MCF 10A (cell line): ENCODE measurements at regions not wholly inside any gene's neighbourhood (a gene's known extent, or its start where the extent isn't known, plus 50 kb on each side); places are given as distances from the start of the nearest gene placed in this dataset.

Experiments
- BruUV-seq: library from RNA; stranded (reverse); fragments of 400-500 nt; replicated peaks from 2 replicates; lab custom pipeline; 2021; lab: Mats Ljungman, UMichigan
- CTCF ChIA-PET: fragments of 300-600 bp; sonication (Branson Sonifier 250); formaldehyde crosslinking; extraction: SDS; loops from one replicate; lab custom pipeline; 2021; ENCODE audit warnings: antibody characterized with exemption, inconsistent platforms; lab: Yijun Ruan, JAX
- POLR2A ChIA-PET: fragments of 300-600, 350-650 bp; sonication (Branson Sonifier 250); formaldehyde crosslinking; extraction: SDS; loops from one replicate; lab custom pipeline; 2020; ENCODE audit warnings: antibody characterized with exemption, inconsistent platforms; lab: Yijun Ruan, JAX
- DNase-seq: peaks from one replicate; pipeline ENCODE4 v3.0.0-alpha.2; 2018; ENCODE audit not compliant: unreplicated experiment
- H3K27ac Mint-ChIP-seq: one replicate; pipeline ENCODE4 v1.8.0; 2022; ENCODE audit warnings: mild to moderate bottlenecking, low read depth, mixed read lengths; ENCODE audit not compliant: unreplicated experiment
- H3K27me3 Mint-ChIP-seq: one replicate; pipeline ENCODE4 v1.8.0; 2022; ENCODE audit warnings: mixed read lengths; ENCODE audit not compliant: insufficient read depth, unreplicated experiment
- H3K36me3 Mint-ChIP-seq: one replicate; pipeline ENCODE4 v1.8.0; 2022; ENCODE audit warnings: mild to moderate bottlenecking, moderate library complexity, mixed read lengths; ENCODE audit not compliant: insufficient read depth, unreplicated experiment
- H3K4me1 Mint-ChIP-seq: one replicate; pipeline ENCODE4 v1.8.0; 2022; ENCODE audit warnings: mixed read lengths; ENCODE audit not compliant: insufficient read depth, unreplicated experiment
- H3K4me3 Mint-ChIP-seq: one replicate; pipeline ENCODE4 v1.8.0; 2022; ENCODE audit warnings: mild to moderate bottlenecking, moderate library complexity, mixed read lengths; ENCODE audit not compliant: unreplicated experiment
- H3K9me3 Mint-ChIP-seq: one replicate; pipeline ENCODE4 v1.8.0; 2022; ENCODE audit warnings: mixed read lengths; ENCODE audit not compliant: unreplicated experiment
- intact Hi-C: fragments of 100-400 bp; cut with micrococcal nuclease; formaldehyde crosslinking; loops from 2 replicates; pipeline ENCODE4 v1.14.1; 2022
- TF ChIP-seq, protein P1 (sequence below): fragments of 200-600 bp; IDR thresholded peaks from one replicate; pipeline ENCODE4 v1.8.0; 2022; ENCODE audit warnings: antibody characterized with exemption, mild to moderate bottlenecking; ENCODE audit not compliant: unreplicated experiment

DNA sequence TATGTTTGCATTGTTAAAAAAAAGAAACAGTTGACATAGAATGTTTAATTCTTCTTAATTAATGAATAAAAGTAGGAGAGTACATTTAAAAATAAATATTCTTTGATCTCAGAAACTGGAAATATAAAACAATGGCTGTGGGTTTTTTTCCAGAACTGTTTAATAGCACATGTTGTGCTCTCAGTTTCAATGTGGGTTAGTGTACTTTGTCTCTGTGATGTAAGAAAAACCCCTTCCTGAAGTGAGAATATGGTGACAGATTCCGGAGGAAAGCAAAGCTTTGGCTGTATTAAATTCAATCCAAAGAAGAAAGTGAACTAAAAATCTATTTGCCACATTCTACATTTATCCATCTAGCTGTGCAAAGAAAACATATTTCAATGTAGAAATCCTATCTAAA, 261.9 kb upstream of the ADGRL3 start:
- no peaks in the 10 kb centered on the region for H3K27me3 Mint-ChIP-seq
- CTCF ChIA-PET, result interaction anchor here (0.6 to 0.7 kb wide), 2 partner anchors 54 to 1739 kb away, joined by 3 read pairs; no protein-coding TSS in a partner anchor
- DNase-seq, result no peak
- no peak overlapping the region for H3K4me3 Mint-ChIP-seq
- H3K27ac Mint-ChIP-seq, result no peak overlapping the region
- no peaks in the 10 kb centered on the region for H3K9me3 Mint-ChIP-seq
- H3K4me1 Mint-ChIP-seq, result no peaks in the 10 kb centered on the region
- POLR2A ChIA-PET, result no interaction called here
- TF ChIP-seq, protein P1, sequence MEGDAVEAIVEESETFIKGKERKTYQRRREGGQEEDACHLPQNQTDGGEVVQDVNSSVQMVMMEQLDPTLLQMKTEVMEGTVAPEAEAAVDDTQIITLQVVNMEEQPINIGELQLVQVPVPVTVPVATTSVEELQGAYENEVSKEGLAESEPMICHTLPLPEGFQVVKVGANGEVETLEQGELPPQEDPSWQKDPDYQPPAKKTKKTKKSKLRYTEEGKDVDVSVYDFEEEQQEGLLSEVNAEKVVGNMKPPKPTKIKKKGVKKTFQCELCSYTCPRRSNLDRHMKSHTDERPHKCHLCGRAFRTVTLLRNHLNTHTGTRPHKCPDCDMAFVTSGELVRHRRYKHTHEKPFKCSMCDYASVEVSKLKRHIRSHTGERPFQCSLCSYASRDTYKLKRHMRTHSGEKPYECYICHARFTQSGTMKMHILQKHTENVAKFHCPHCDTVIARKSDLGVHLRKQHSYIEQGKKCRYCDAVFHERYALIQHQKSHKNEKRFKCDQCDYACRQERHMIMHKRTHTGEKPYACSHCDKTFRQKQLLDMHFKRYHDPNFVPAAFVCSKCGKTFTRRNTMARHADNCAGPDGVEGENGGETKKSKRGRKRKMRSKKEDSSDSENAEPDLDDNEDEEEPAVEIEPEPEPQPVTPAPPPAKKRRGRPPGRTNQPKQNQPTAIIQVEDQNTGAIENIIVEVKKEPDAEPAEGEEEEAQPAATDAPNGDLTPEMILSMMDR, result no peak
- no peaks in the 10 kb centered on the region for H3K36me3 Mint-ChIP-seq
- intact Hi-C loops, result no loop called here
- no TSS peak for BruUV-seq

- Mint-ChIP-seq H3K4me3 (no peak overlapping the region), H3K4me1 (no peaks in the 10 kb centered on the region), H3K27ac (no peak overlapping the region), H3K9me3 (no peaks in the 10 kb centered on the region), H3K36me3 (no peaks in the 10 kb centered on the region), H3K27me3 (no peaks in the 10 kb centered on the region)
- BruUV-seq, result no TSS peak
- CTCF ChIA-PET, result interaction anchor here (0.6 to 0.7 kb wide), 3 partner anchors 14 to 1739 kb away, joined by 3 read pairs; no protein-coding TSS in a partner anchor
- intact Hi-C loops, result no loop called here
- no peak for DNase-seq
- TF ChIP-seq, protein P1, result no peak
- POLR2A ChIA-PET, result no interaction called here
Measured at GRCh38 chr4:60938621-60939020, 261.5 kb upstream of the ADGRL3 start.

GRCh38 chr4:60944060-60944459, 256.1 kb upstream of the ADGRL3 start:
- TF ChIP-seq, protein P1, result no peak
- DNase-seq, result no peak
- H3K36me3 Mint-ChIP-seq, result no peaks in the 10 kb centered on the region
- H3K4me1 Mint-ChIP-seq, result peaks cover 5% of the 10 kb centered on the region
- H3K27ac Mint-ChIP-seq, result no peak overlapping the region
- no TSS peak for BruUV-seq
- H3K4me3 Mint-ChIP-seq, result no peak overlapping the region
- ChIA-PET CTCF (no interaction called here), POLR2A (no interaction called here)
- no peaks in the 10 kb centered on the region for H3K27me3 Mint-ChIP-seq
- intact Hi-C loops, result no loop called here
- peaks cover 11% of the 10 kb centered on the region for H3K9me3 Mint-ChIP-seq

GRCh38 chr4:60945641-60946040, 254.5 kb upstream of the ADGRL3 start:
- BruUV-seq, result no TSS peak
- no peak for DNase-seq

More at GRCh38 chr4:60945641-60946040, 254.5 kb upstream of the ADGRL3 start:
- intact Hi-C loops, result no loop called here
- H3K4me1 Mint-ChIP-seq, result peaks cover 5% of the 10 kb centered on the region
- H3K27me3 Mint-ChIP-seq, result no peaks in the 10 kb centered on the region
- peaks cover 11% of the 10 kb centered on the region for H3K9me3 Mint-ChIP-seq
- no peaks in the 10 kb centered on the region for H3K36me3 Mint-ChIP-seq
- POLR2A ChIA-PET, result no interaction called here
- H3K4me3 Mint-ChIP-seq, result no peak overlapping the region
- no peak overlapping the region for H3K27ac Mint-ChIP-seq
- TF ChIP-seq, protein P1, result no peak
- CTCF ChIA-PET, result no interaction called here
